Osteoblast (primary cell): ENCODE measurements at regions not wholly inside any gene's neighbourhood (a gene's known extent, or its start where the extent isn't known, plus 50 kb on each side); places are given as distances from the start of the nearest gene placed in this dataset.

Experiments used
- DNase-seq: peaks from one replicate; pipeline ENCODE4 v3.0.0; 2011; ENCODE audit warnings: low spot score, mixed read lengths; ENCODE audit not compliant: insufficient read length; ENCODE audit errors: missing footprints
- H2AFZ ChIP-seq: 2 replicates; pipeline ENCODE4 v1.6.0; 2011; ENCODE audit warnings: mild to moderate bottlenecking, low read length
- H3K27ac ChIP-seq: 2 replicates; pipeline ENCODE4 v1.5.1; 2011; ENCODE audit warnings: mild to moderate bottlenecking, low read depth, low read length, moderate library complexity
- H3K27me3 ChIP-seq: 2 replicates; pipeline ENCODE4 v1.6.0; 2012; ENCODE audit warnings: mild to moderate bottlenecking, control low read depth, inconsistent platforms, low read length, moderate library complexity; ENCODE audit not compliant: insufficient read depth
- H3K36me3 ChIP-seq: 2 replicates; pipeline ENCODE4 v1.5.1; 2011; ENCODE audit warnings: mild to moderate bottlenecking, low read length, control low read depth, moderate library complexity; ENCODE audit not compliant: insufficient read depth
- H3K4me1 ChIP-seq: 2 replicates; pipeline ENCODE4 v1.5.1; 2011; ENCODE audit warnings: mild to moderate bottlenecking, low read length, control low read depth, moderate library complexity; ENCODE audit not compliant: insufficient read depth
- H3K4me2 ChIP-seq: 2 replicates; pipeline ENCODE4 v1.6.0; 2011; ENCODE audit warnings: mild to moderate bottlenecking, low read length; ENCODE audit not compliant: insufficient read depth
- H3K4me3 ChIP-seq: fragments of 200-600 bp; sonication (generic); 3 replicates; pipeline ENCODE4 v1.5.1; 2012; ENCODE audit warnings: mild to moderate bottlenecking, low read length, inconsistent platforms; ENCODE audit not compliant: insufficient read depth
- H3K79me2 ChIP-seq: 2 replicates; pipeline ENCODE4 v1.6.0; 2012; ENCODE audit warnings: mild to moderate bottlenecking, low read length, control low read depth, inconsistent platforms; ENCODE audit not compliant: insufficient read depth
- H3K9me3 ChIP-seq: 2 replicates; pipeline ENCODE4 v1.5.1; 2011; ENCODE audit warnings: low read depth, low read length, control low read depth
- H4K20me1 ChIP-seq: 2 replicates; pipeline ENCODE4 v1.6.0; 2012; ENCODE audit warnings: mild to moderate bottlenecking, low read length, control low read depth; ENCODE audit not compliant: insufficient read depth
- TF ChIP-seq, protein P1 (sequence below): IDR thresholded peaks from 2 replicates; pipeline ENCODE4 v1.5.1; 2011; ENCODE audit warnings: mild to moderate bottlenecking, low read depth, low read length, moderate library complexity; ENCODE audit errors: extremely low read depth

- Histone ChIP-seq H4K20me1 (no peaks in the 10 kb centered on the region), H3K4me2 (no peak overlapping the region), H3K36me3 (no peaks in the 10 kb centered on the region), H2AFZ (no peak overlapping the region), H3K4me1 (no peaks in the 10 kb centered on the region), H3K27ac (no peak overlapping the region), H3K79me2 (no peaks in the 10 kb centered on the region), H3K27me3 (no peaks in the 10 kb centered on the region), H3K4me3 (no peak overlapping the region), H3K9me3 (no peaks in the 10 kb centered on the region)
- DNase-seq, result no peak
- TF ChIP-seq, protein P1, sequence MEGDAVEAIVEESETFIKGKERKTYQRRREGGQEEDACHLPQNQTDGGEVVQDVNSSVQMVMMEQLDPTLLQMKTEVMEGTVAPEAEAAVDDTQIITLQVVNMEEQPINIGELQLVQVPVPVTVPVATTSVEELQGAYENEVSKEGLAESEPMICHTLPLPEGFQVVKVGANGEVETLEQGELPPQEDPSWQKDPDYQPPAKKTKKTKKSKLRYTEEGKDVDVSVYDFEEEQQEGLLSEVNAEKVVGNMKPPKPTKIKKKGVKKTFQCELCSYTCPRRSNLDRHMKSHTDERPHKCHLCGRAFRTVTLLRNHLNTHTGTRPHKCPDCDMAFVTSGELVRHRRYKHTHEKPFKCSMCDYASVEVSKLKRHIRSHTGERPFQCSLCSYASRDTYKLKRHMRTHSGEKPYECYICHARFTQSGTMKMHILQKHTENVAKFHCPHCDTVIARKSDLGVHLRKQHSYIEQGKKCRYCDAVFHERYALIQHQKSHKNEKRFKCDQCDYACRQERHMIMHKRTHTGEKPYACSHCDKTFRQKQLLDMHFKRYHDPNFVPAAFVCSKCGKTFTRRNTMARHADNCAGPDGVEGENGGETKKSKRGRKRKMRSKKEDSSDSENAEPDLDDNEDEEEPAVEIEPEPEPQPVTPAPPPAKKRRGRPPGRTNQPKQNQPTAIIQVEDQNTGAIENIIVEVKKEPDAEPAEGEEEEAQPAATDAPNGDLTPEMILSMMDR, result no peak
Measured at GRCh38 chr4:24057915-24058559, 168.2 kb upstream of the PPARGC1A start.

DNA sequence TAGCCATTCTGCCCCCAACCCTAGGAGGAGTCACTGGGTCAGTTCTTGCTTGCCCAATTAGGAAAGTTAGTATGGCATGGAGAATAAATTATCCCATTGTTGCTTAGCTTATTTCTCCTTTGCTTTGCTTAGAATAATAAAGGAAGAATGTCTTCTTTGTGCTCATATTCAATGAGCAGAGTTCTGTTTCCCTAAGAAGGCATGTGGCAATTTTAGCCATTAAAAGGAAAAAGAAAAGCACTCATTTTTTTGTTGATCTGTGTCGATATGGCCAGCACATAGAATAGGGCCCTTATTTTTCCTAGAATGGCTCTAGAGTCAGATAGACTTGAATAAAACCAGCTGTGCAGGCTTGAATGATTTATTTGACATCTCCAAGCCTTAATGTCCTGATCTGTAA is 166.4 kb upstream of the PPARGC1A start:
- TF ChIP-seq, protein P1, result no peak
- Histone ChIP-seq H2AFZ (no peak overlapping the region), H3K79me2 (no peaks in the 10 kb centered on the region), H4K20me1 (no peaks in the 10 kb centered on the region), H3K4me2 (no peak overlapping the region), H3K4me1 (no peaks in the 10 kb centered on the region), H3K4me3 (no peak overlapping the region), H3K27ac (no peak overlapping the region), H3K36me3 (no peaks in the 10 kb centered on the region), H3K27me3 (no peaks in the 10 kb centered on the region), H3K9me3 (no peaks in the 10 kb centered on the region)
- no peak for DNase-seq

- Histone ChIP-seq H3K4me3 (no peak overlapping the region), H3K27me3 (no peaks in the 10 kb centered on the region), H3K4me1 (peaks cover under 1% of the 10 kb centered on the region), H3K79me2 (no peaks in the 10 kb centered on the region), H3K36me3 (no peaks in the 10 kb centered on the region), H2AFZ (no peak overlapping the region), H3K27ac (no peak overlapping the region), H3K9me3 (no peaks in the 10 kb centered on the region), H3K4me2 (no peak overlapping the region), H4K20me1 (no peaks in the 10 kb centered on the region)
- TF ChIP-seq, protein P1, result no peak
- DNase-seq, result no peak
Measured at GRCh38 chr4:24055623-24056022, 165.8 kb upstream of the PPARGC1A start.

DNA sequence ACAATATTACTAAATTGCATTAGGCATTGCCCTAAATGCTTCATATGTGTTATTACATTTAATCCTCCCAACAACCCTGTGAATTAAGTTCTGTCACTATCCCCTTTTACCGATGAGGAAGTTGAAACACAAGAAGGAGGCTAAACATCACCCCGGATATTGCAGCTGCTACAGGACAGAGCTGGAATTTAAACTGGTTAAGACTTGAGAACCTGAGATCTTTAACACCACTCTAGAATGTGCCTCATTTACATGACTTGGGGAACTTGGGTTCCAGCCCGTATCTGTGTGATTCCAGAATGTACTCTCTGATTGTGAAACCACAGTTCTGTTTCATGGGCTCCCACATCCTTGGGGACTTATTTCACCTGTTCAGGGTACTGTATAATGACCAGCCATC is 165.1 kb upstream of the PPARGC1A start:
- Histone ChIP-seq H3K79me2 (no peaks in the 10 kb centered on the region), H3K27ac (no peak overlapping the region), H3K4me2 (no peak overlapping the region), H3K36me3 (no peaks in the 10 kb centered on the region), H3K4me1 (peaks cover 5% of the 10 kb centered on the region), H3K4me3 (no peak overlapping the region), H3K27me3 (no peaks in the 10 kb centered on the region), H4K20me1 (no peaks in the 10 kb centered on the region), H3K9me3 (no peaks in the 10 kb centered on the region), H2AFZ (no peak overlapping the region)
- DNase-seq, result no peak
- TF ChIP-seq, protein P1, result no peak
